ENCODE measurements at regions not wholly inside any gene's neighbourhood (a gene's known extent, or its start where the extent isn't known, plus 50 kb on each side); places are given as distances from the start of the nearest gene placed in this dataset.
A peak's percentile ranks its signal among the peaks of the same experiment; 100 is the strongest.

- DNase-seq, result no peak
- no peak for TF ChIP-seq EP300 (IDR thresholded peaks at IDR 0.05)
- no peak for TF ChIP-seq POLR2AphosphoS5 (IDR thresholded peaks at IDR 0.05)
- no peak for TF ChIP-seq POLR2A (IDR thresholded peaks at IDR 0.05)
- TF ChIP-seq CTCF (IDR thresholded peaks at IDR 0.05), result no peak
- Histone ChIP-seq H3K27me3 (no peaks in the 10 kb centered on the region), H3K9me3 (no peaks in the 10 kb centered on the region), H3K4me3 (no peak overlapping the region), H3K4me1 (no peaks in the 10 kb centered on the region), H3K36me3 (no peaks in the 10 kb centered on the region), H3K27ac (no peak overlapping the region)
- intact Hi-C loops (cut with DNase I), result no loop called here
These were observed 56.1 kb upstream of the ELMO1 start for GRCh38 chr7:37504801-37505200.

GRCh38 chr7:37505750-37506353 is 57.2 kb upstream of the ELMO1 start:
- no peaks in the 10 kb centered on the region for H3K4me1 ChIP-seq
- no peak overlapping the region for H3K27ac ChIP-seq
- no peak for TF ChIP-seq CTCF (IDR thresholded peaks at IDR 0.05)
- TF ChIP-seq EP300 (IDR thresholded peaks at IDR 0.05), result no peak
- TF ChIP-seq POLR2AphosphoS5 (IDR thresholded peaks at IDR 0.05), result no peak
- no peak for TF ChIP-seq POLR2A (IDR thresholded peaks at IDR 0.05)
- DNase-seq, result no peak
- no peaks in the 10 kb centered on the region for H3K36me3 ChIP-seq
- H3K4me3 ChIP-seq, result no peak overlapping the region
- no peaks in the 10 kb centered on the region for H3K9me3 ChIP-seq
- H3K27me3 ChIP-seq, result no peaks in the 10 kb centered on the region
- intact Hi-C loops (cut with DNase I), result no loop called here
- WGBS, 2 donors, result 81 to 85% methylated on average over 6 of the region's 6 CpGs

- intact Hi-C loops (cut with DNase I), result no loop called here
- no peak for TF ChIP-seq POLR2AphosphoS5 (IDR thresholded peaks at IDR 0.05)
- TF ChIP-seq POLR2A (IDR thresholded peaks at IDR 0.05), result no peak
- TF ChIP-seq EP300 (IDR thresholded peaks at IDR 0.05), result no peak
- TF ChIP-seq CTCF (IDR thresholded peaks at IDR 0.05), result no peak
- Histone ChIP-seq H3K4me1 (no peaks in the 10 kb centered on the region), H3K4me3 (no peak overlapping the region), H3K27ac (no peak overlapping the region), H3K27me3 (no peaks in the 10 kb centered on the region), H3K9me3 (no peaks in the 10 kb centered on the region), H3K36me3 (no peaks in the 10 kb centered on the region)
- 62 to 72% methylated on average over 3 of the region's 3 CpGs for WGBS, 2 donors
- no peak for DNase-seq
These were observed 59.5 kb upstream of the ELMO1 start for GRCh38 chr7:37508118-37508517.

- WGBS, 2 donors, result 73 to 89% methylated on average over 3 of the region's 3 CpGs
- H3K4me1 ChIP-seq, result no peaks in the 10 kb centered on the region
- no peak overlapping the region for H3K27ac ChIP-seq
- no peak for DNase-seq
- no peaks in the 10 kb centered on the region for H3K9me3 ChIP-seq
- intact Hi-C loops (cut with DNase I), result no loop called here
- H3K36me3 ChIP-seq, result no peaks in the 10 kb centered on the region
- TF ChIP-seq CTCF (IDR thresholded peaks at IDR 0.05) (peak in 3 of 4 experiments; percentile 14 to 33 (median 14)), EP300 (IDR thresholded peaks at IDR 0.05) (no peak)
- no peak overlapping the region for H3K4me3 ChIP-seq
- H3K27me3 ChIP-seq, result no peaks in the 10 kb centered on the region
These were observed 61.5 kb upstream of the ELMO1 start for GRCh38 chr7:37510043-37510634.

- DNase-seq, result no peak
- Histone ChIP-seq H3K4me3 (no peak overlapping the region), H3K9me3 (no peaks in the 10 kb centered on the region)
These were observed 63.3 kb upstream of the ELMO1 start for GRCh38 chr7:37511915-37512314.

More at GRCh38 chr7:37511915-37512314, 63.3 kb upstream of the ELMO1 start:
- WGBS, 2 donors, result 56 to 58% methylated on average over 4 of the region's 4 CpGs
- Histone ChIP-seq H3K27ac (no peak overlapping the region), H3K4me1 (no peaks in the 10 kb centered on the region), H3K36me3 (no peaks in the 10 kb centered on the region), H3K27me3 (no peaks in the 10 kb centered on the region)
- intact Hi-C loops (cut with DNase I), result no loop called here
- no peak for TF ChIP-seq CTCF (IDR thresholded peaks at IDR 0.05)

Measured in sigmoid colon (tissue), 6 donors.